NCI-H2171 (cell line): ENCODE measurements at regions not wholly inside any gene's neighbourhood (a gene's known extent, or its start where the extent isn't known, plus 50 kb on each side); places are given as distances from the start of the nearest gene placed in this dataset.

Source experiments
- DNase-seq: peaks from one replicate; lab custom pipeline; 2025; lab: John Stamatoyannopoulos, UW

GRCh38 chr7:10696064-10696463 lies 277.6 kb upstream of the PHF14 start:
- no peak for DNase-seq

- no peak for DNase-seq
These were observed 270.6 kb upstream of the PHF14 start for GRCh38 chr7:10703059-10703458.

GRCh38 chr7:10703981-10704380 lies 269.7 kb upstream of the PHF14 start:
- DNase-seq = no peak

GRCh38 chr7:10704653-10705052 lies 269.0 kb upstream of the PHF14 start:
- DNase-seq = no peak

GRCh38 chr7:10706875-10707493 lies 266.7 kb upstream of the PHF14 start:
- DNase-seq = no peak

GRCh38 chr7:10707519-10707918 lies 266.2 kb upstream of the PHF14 start:
- DNase-seq = no peak

- DNase-seq = peak; percentile 20
These were observed 265.2 kb upstream of the PHF14 start for GRCh38 chr7:10708447-10708846.

GRCh38 chr7:10718768-10719167 lies 254.9 kb upstream of the PHF14 start:
- DNase-seq = no peak

GRCh38 chr7:10720042-10720441 lies 253.6 kb upstream of the PHF14 start:
- DNase-seq = no peak

- DNase-seq = no peak
These were observed 252.4 kb upstream of the PHF14 start for GRCh38 chr7:10721289-10721688.

- no peak for DNase-seq
These were observed 249.8 kb upstream of the PHF14 start for GRCh38 chr7:10723832-10724231.

- no peak for DNase-seq
These were observed 249.2 kb upstream of the PHF14 start for GRCh38 chr7:10724449-10724848.

- DNase-seq = no peak
These were observed 246.0 kb upstream of the PHF14 start for GRCh38 chr7:10727636-10728035.

- DNase-seq = no peak
These were observed 242.4 kb upstream of the PHF14 start for GRCh38 chr7:10731253-10731773.

GRCh38 chr7:10733747-10734146 lies 239.9 kb upstream of the PHF14 start:
- no peak for DNase-seq

- DNase-seq = no peak
These were observed 239.1 kb upstream of the PHF14 start for GRCh38 chr7:10734595-10734994.

GRCh38 chr7:10739401-10739800 lies 234.3 kb upstream of the PHF14 start:
- no peak for DNase-seq

- no peak for DNase-seq
These were observed 232.9 kb upstream of the PHF14 start for GRCh38 chr7:10740805-10741204.

- DNase-seq = no peak
These were observed 216.7 kb upstream of the PHF14 start for GRCh38 chr7:10756981-10757380.

GRCh38 chr7:10759120-10759519 lies 214.6 kb upstream of the PHF14 start:
- DNase-seq = no peak

- no peak for DNase-seq
These were observed 205.9 kb upstream of the PHF14 start for GRCh38 chr7:10767771-10768170.

GRCh38 chr7:10770176-10770575 lies 203.5 kb upstream of the PHF14 start:
- DNase-seq = no peak

GRCh38 chr7:10773430-10773829 lies 200.2 kb upstream of the PHF14 start:
- DNase-seq = no peak
